ENCODE measurements at regions not wholly inside any gene's neighbourhood (a gene's known extent, or its start where the extent isn't known, plus 50 kb on each side); places are given as distances from the start of the nearest gene placed in this dataset.

DNA sequence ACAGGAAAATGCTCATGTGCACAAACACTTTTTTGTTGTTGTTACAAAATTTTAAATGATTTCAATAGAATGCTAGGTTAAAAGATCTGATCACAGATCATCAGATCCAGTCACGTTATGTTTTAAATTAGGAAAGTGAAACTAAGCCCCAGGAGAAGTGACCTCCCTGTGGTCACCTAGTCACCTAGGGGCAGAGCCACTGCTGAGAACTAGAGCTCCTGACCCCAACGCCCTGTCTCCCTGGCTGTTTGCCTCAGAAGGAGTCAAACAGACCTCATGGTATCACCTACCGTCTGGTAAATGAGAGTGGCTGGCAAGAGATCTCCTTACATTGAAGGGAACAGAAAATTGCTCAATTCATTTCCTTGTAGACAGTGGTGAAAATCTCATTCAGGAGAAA is 447.3 kb downstream of the ADRA2A start:
- TF ChIP-seq, protein P1, sequence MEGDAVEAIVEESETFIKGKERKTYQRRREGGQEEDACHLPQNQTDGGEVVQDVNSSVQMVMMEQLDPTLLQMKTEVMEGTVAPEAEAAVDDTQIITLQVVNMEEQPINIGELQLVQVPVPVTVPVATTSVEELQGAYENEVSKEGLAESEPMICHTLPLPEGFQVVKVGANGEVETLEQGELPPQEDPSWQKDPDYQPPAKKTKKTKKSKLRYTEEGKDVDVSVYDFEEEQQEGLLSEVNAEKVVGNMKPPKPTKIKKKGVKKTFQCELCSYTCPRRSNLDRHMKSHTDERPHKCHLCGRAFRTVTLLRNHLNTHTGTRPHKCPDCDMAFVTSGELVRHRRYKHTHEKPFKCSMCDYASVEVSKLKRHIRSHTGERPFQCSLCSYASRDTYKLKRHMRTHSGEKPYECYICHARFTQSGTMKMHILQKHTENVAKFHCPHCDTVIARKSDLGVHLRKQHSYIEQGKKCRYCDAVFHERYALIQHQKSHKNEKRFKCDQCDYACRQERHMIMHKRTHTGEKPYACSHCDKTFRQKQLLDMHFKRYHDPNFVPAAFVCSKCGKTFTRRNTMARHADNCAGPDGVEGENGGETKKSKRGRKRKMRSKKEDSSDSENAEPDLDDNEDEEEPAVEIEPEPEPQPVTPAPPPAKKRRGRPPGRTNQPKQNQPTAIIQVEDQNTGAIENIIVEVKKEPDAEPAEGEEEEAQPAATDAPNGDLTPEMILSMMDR (IDR thresholded peaks at IDR 0.05): no peak
- no peak for TF ChIP-seq POLR2A (IDR thresholded peaks at IDR 0.05)
